NB4 (cell line): ENCODE measurements at regions not wholly inside any gene's neighbourhood (a gene's known extent, or its start where the extent isn't known, plus 50 kb on each side); places are given as distances from the start of the nearest gene placed in this dataset.

Source experiments
- DNase-seq: peaks from one replicate; pipeline ENCODE4 v3.0.0; 2010; ENCODE audit warnings: low read depth
- H3K4me3 ChIP-seq: one replicate; pipeline ENCODE4 v1.5.1; 2011; ENCODE audit warnings: mild to moderate bottlenecking, low read depth, low read length, moderate library complexity
- MAX ChIP-seq: IDR thresholded peaks from 2 replicates; pipeline ENCODE4 v1.6.1; 2011; ENCODE audit warnings: low read depth, low read length
- MYC ChIP-seq: IDR thresholded peaks from 2 replicates; pipeline ENCODE4 v1.6.1; 2011; ENCODE audit warnings: low read depth, low read length
- POLR2A ChIP-seq: IDR thresholded peaks from 2 replicates; pipeline ENCODE4 v1.6.1; 2011; ENCODE audit warnings: mild to moderate bottlenecking; ENCODE audit not compliant: insufficient read length; ENCODE audit errors: extremely low read depth
- TF ChIP-seq, protein P1 (sequence below): IDR thresholded peaks from one replicate; pipeline ENCODE4 v1.5.1; 2012; ENCODE audit warnings: low read depth, low read length

GRCh38 chr16:51881731-51882130 is 665.2 kb downstream of the TOX3 start:
- TF ChIP-seq, protein P1, sequence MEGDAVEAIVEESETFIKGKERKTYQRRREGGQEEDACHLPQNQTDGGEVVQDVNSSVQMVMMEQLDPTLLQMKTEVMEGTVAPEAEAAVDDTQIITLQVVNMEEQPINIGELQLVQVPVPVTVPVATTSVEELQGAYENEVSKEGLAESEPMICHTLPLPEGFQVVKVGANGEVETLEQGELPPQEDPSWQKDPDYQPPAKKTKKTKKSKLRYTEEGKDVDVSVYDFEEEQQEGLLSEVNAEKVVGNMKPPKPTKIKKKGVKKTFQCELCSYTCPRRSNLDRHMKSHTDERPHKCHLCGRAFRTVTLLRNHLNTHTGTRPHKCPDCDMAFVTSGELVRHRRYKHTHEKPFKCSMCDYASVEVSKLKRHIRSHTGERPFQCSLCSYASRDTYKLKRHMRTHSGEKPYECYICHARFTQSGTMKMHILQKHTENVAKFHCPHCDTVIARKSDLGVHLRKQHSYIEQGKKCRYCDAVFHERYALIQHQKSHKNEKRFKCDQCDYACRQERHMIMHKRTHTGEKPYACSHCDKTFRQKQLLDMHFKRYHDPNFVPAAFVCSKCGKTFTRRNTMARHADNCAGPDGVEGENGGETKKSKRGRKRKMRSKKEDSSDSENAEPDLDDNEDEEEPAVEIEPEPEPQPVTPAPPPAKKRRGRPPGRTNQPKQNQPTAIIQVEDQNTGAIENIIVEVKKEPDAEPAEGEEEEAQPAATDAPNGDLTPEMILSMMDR, result no peak
- TF ChIP-seq MYC, result no peak
- no peak for DNase-seq

DNA sequence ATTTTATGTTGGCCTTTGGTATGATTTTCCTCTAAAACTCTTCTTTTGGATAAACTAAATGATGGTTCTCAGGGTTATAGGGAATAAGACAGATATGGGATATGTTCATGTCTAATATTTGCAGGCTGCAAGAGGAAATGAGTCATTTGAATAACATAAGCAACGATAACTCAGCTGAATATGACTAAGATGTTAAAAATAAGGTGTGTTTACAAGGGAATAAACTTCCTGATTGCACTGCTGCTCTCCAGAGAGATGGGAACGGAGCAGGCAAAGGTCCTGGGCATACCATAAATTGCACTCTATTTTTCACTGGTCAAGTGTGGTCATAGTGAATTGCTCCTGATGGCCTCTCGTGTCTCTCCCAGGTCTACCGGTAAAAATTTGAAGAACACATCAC is 666.2 kb downstream of the TOX3 start:
- DNase-seq, result no peak
- TF ChIP-seq POLR2A (no peak), MYC (no peak), MAX (no peak)
- TF ChIP-seq, protein P1, result no peak
- H3K4me3 ChIP-seq, result no peak overlapping the region

More at GRCh38 chr16:51881731-51882130, 665.2 kb downstream of the TOX3 start:
- H3K4me3 ChIP-seq, result no peak overlapping the region

DNA sequence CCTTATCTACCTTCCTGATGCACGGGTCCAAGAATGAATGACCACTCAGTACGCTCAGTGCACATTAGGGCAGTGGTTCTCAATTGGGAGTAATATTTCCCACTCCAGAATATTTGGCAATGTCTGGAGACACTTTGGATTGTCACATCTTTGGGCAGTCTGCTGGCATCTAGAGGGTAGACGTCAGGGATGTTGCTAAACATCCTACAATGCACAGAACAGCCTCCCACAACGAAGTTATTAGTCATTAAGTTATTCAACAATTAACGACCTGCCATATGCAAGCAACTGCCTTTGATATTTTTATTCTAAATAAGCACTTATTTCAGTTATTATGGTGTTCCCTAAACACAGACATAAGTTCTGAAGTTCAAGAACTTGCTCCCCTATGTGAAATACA is 669.3 kb downstream of the TOX3 start:
- no peak for DNase-seq
- no peak overlapping the region for H3K4me3 ChIP-seq
- TF ChIP-seq POLR2A, result no peak
- TF ChIP-seq MYC, result no peak
- TF ChIP-seq, protein P1, result no peak
- TF ChIP-seq MAX, result no peak

DNA sequence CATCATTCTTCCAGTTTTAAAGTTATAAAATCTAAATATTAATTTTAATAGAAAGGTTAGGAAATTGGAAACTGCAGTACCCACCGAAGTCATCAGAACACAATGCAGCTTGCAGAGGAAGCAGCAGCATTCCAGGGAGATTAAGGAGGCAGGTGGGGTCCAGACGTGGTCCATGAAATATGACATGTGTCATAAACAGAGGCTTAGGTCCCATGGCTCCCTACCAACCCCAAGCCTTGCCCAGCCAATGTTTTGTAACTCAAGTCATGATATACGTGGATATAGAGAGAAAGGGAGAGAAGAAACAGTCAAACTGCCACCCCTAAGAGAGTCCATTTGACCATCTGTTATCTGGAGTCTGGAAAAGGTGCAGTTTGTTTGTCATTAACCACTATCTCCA is 670.0 kb downstream of the TOX3 start:
- DNase-seq, result no peak
- H3K4me3 ChIP-seq, result no peak overlapping the region
- TF ChIP-seq, protein P1, result no peak
- no peak for TF ChIP-seq POLR2A
- TF ChIP-seq MAX, result no peak
- TF ChIP-seq MYC, result no peak

- DNase-seq, result no peak
- H3K4me3 ChIP-seq, result no peak overlapping the region
- TF ChIP-seq POLR2A, result no peak
- TF ChIP-seq, protein P1, result no peak
- TF ChIP-seq MYC, result no peak
- TF ChIP-seq MAX, result no peak
These were observed 670.4 kb downstream of the TOX3 start for GRCh38 chr16:51876601-51876875.

- H3K4me3 ChIP-seq, result no peak overlapping the region
- DNase-seq, result no peak
- TF ChIP-seq MAX, result no peak
- TF ChIP-seq MYC, result no peak
- no peak for TF ChIP-seq POLR2A
- TF ChIP-seq, protein P1, result no peak
These were observed 670.9 kb downstream of the TOX3 start for GRCh38 chr16:51875834-51876600.
